PC-3 (cell line): ENCODE measurements at regions not wholly inside any gene's neighbourhood (a gene's known extent, or its start where the extent isn't known, plus 50 kb on each side); places are given as distances from the start of the nearest gene placed in this dataset.
"Not testable (repeated sequence)": the region's sequence is repeated elsewhere in the genome, so short reads cannot be mapped to it uniquely, and the experiment has no call there.

Source experiments
- CTCF ChIP-seq: fragments of 300-600 bp; sonication (generic); conservative IDR thresholded peaks from 2 replicates; pipeline ENCODE4 v1.5.1; 2017; ENCODE audit warnings: antibody characterized with exemption, low read depth, mild to moderate bottlenecking, low read length
- EZH2 ChIP-seq: fragments of 300-600 bp; sonication (generic); IDR thresholded peaks from one replicate; pipeline ENCODE4 v1.6.1; 2017; ENCODE audit warnings: antibody characterized with exemption, mild to moderate bottlenecking, low read length; ENCODE audit not compliant: unreplicated experiment
- EZH2phosphoT487 ChIP-seq: fragments of 300-600 bp; sonication (generic); IDR thresholded peaks from 2 replicates; pipeline ENCODE4 v1.6.1; 2018; ENCODE audit warnings: mild to moderate bottlenecking, antibody characterized with exemption, low read length, borderline replicate concordance

GRCh38 chr17:64799543-64800188 is 119.6 kb downstream of the LRRC37A3 start:
- not testable (repeated sequence) for TF ChIP-seq EZH2phosphoT487, CTCF, EZH2
